GM19043 (cell line): ENCODE measurements at regions not wholly inside any gene's neighbourhood (a gene's known extent, or its start where the extent isn't known, plus 50 kb on each side); places are given as distances from the start of the nearest gene placed in this dataset.

Experiments used
- ATAC-seq: cut with Tn5 transposase; IDR thresholded peaks from one replicate; pipeline ENCODE4 v1.9.1; 2021; ENCODE audit warnings: low read depth; ENCODE audit not compliant: unreplicated experiment

DNA sequence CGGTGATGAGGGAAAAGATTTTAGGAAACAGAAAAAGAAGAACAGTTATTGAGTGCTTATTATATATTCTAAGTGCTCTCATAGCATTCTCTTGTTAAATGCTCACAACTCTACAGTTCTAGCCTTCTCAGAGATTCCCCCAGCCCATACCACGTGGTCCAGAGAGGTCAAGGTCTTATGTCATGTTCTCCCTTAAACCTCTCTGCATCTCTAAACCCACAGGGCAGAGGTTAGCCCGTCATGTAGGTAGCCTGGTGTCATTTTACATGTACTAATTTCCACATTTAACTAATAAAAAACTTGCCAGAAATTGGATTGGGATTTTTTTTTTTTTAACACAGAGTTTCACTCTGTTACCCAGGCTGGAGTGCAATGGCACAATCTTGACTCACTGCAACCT lies 178.0 kb downstream of the CEMIP2 start:
- no peak for ATAC-seq

DNA sequence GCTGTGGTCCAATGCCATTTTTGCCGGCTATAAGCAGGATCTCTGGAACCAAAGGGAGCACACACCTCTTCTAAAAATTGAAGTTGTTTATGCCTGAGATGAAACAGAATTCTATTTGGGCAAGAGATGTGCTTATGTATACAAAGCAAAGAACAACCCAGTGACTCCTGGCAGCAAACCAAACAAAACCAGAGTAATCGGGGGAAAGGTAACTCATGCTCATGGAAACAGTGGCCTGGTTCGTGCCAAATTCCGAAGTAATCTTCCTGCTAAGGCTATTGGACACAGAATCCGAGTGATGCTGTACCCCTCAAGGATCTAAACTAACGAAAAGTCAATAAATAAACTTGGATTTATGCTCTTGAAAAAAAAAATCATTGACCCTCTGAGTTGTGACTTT lies 178.7 kb downstream of the CEMIP2 start:
- ATAC-seq, result no peak

DNA sequence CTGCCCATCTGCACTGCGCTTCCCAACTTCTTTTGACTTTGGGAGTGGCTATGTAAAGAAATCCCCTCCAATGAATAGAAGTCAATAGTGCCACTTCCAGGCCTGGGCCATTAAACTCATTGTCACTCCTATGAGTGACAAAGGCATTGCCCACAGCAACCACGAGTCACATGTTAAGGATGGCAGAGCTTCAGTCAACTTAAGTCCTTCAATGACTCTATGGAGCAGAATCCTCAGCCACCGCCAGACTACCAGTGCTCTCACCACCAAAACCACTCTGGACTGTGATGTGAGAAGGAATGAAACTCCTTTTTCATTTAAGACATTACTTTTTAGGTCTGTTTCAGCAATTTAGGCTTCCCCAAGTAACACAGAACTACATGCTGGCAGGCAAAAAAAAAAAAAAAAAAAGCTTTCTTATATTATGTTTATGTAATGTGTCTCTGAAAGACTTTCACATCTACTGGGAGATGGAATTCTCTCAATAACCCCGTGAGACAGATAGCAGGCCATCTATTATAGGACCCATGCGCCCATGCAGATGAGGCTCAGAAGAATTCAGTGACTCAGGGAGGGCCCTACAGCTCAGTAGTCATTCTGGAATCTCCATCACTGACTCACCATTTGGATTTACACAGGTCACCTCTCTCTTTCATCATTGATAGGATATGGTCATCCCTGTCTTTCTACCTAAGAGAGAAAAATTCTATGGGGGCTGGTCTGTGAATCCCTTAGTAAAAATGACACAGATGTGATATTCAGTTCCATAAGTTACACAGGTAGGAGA lies 180.5 kb downstream of the CEMIP2 start:
- no peak for ATAC-seq

DNA sequence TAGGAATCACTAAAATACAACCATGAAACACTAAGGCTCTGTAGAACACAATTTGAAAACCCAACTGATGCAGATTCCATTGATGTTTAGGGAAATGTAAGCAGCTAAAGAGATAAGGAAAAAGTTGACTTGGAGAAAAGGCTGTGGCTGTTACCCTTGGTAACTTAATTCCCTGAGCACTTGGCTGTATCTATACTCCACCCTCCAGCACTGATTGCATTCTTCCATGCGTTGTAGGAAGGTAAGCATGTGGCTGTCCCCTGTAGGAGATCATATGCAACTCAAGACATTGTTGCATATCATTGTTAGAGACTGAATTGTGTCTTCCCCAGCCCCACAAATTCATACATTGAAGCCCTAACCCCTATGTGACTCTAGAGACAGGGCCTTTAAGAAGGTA lies 184.5 kb downstream of the CEMIP2 start:
- no peak for ATAC-seq

DNA sequence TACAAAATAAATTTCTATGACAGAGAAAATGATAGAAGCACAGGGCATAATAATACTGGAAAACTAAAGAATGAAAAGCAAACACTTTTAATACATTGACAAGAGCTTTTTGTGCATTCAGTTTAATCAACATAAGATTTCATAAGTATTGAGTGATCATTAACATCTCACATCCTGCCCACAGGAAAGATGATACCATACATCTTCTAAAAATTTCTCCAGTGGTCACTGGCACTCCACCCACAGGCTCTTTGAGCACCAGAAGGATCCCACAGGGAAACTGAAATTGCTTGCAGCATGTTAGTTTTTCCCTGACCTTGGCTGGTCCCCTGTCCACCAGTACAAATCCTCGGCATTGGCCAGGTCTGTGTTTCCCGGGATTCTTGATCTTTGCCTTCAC lies 186.0 kb downstream of the CEMIP2 start:
- ATAC-seq, result no peak

DNA sequence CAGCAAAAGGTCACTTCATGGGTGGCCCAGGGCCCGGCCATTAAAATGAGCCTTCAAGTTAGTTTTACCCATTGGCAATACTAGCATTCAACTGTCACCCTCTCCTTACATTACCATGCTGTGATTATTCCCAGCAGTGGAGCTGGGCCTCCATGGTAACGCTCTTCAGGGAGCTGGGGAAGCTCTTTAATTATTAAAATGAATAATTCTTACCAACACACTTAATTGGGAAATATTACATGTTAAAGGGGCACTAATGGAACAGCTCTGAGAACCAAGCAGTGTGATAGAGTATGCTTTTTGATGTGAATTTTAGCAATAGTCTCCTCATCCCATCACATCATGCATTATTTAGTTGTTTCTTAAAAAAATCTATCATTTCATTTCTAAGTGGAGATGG lies 187.2 kb downstream of the CEMIP2 start:
- no peak for ATAC-seq

DNA sequence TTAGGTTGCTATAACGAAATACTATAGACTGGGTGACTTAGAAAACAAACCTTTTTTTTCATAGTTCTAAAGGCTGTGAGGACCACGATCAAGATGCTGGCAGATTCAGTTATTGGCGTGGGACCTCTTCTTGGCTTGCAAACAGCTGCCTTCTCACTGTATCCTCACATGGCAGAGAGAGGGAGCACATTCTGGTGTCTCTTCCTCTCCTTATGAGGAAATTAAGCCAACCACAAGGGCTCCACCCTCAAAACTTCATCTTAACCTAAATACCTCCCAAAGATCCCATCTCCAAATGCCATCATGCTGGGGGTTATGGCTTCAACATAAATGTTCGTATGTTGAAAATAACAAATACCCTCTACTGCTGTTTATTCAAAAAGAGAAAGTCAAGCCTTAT lies 197.1 kb downstream of the CEMIP2 start:
- ATAC-seq, result no peak

DNA sequence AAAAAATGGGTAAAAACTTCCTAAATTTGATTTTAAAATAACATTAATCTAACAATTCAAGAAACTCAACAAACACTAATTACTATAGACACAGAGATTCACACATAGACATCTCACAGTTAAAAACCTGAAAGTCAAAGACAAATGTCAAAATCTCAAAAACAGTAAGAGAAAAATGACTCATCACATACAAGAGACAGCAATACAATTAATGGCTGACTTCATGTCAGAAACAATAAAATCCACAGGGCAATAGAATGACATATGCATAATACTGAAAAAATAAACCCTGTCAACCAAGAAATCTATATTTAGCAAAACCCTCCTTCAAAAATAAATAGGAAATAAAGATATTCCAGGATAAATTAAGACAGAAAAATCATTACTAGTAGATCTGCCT lies 200.4 kb downstream of the CEMIP2 start:
- no peak for ATAC-seq

DNA sequence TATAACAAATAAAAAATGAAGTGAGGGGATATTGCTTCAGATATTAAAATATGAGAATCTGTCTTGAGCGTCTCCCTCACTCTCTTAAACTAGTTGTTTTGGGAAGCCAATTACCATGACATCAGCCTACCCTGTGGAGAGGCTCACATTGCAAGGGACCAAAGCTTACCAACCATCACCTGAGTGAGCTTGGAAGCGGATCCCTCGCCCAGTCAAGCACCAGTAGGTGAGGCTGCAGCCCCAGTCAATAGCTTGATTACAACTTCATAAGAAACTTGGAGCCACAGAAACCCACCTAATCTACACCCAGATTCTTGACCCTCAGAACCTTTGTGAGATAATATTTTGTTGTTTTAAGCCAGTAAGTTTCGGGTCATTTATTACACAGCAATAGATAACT lies 206.2 kb downstream of the CEMIP2 start:
- no peak for ATAC-seq

DNA sequence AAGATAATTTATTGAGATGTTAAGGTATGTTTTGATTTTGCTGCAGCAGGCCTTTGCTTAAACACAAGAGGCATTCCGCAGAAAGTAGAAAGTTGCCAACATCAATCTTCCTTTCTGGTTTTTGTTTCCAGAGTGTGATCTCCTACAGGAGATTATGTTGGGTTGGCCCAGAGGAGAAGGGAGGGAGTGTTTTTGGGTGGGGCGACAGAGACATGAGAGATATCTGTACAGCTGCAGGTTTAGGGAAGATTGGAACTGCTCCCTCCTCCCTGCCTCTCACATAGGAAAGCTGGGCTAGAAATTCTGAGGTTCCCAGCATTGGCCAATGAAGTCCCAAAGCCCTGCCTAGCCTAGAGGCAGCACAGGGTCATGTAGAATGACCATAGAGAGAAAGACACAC lies 211.0 kb downstream of the CEMIP2 start:
- no peak for ATAC-seq

DNA sequence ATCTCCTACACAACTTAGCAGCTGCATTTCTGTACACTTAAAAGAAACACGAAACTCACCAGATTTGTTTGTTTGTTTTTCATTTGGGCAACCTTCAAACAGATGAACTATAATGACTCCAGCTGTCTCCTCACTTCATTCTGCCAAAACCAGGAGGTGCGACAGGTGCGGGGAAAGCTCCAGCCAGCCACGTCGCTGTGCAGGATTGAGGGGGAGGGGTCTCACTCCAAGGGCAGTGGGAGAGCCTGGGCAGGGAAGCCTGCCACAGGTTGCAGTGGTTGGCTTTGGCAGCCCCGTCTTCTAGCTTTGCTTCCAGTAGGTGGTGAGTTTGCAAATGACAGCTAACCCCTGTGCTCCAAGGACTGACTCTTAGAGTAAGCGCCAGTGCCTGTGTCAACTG lies 215.8 kb downstream of the CEMIP2 start:
- ATAC-seq, result no peak

DNA sequence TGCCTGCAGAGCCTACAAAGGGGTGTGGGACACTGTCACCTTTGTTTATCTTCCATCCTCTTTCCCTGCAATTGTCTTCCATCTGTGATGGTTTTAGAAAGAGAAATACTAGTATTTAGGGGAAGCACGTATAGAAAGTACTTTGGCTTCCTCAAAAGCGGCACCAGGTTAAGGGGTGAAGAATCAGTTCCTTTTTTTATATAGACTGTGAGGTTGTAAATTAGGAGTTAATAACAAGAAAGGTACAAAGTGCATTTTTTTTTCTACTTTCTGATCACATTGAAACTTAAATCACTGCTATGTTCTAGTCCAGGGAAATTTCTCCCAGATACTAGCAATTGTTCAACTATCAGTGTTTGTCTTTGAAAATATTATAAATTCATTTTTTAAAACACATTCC lies 219.3 kb downstream of the CEMIP2 start:
- peak; percentile 82 for ATAC-seq

DNA sequence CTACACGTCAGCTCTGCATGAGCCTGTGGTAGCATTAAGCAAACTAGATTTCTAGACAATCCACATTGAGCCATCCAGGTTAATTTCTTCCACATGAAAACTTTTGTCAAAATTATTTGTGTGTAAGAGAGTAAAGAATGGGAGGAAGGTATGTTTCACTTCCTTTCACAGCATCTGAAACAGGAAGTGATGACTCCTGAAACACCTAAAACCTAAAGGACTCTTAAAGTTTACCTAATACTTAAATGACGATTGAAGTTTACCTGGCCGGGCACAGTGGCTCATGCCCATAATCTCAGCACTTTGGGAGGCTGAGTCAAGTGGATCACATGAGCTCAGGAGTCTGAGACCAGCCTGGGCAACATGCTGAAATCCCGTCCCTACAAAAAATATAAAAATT lies 223.8 kb downstream of the CEMIP2 start:
- ATAC-seq, result no peak

DNA sequence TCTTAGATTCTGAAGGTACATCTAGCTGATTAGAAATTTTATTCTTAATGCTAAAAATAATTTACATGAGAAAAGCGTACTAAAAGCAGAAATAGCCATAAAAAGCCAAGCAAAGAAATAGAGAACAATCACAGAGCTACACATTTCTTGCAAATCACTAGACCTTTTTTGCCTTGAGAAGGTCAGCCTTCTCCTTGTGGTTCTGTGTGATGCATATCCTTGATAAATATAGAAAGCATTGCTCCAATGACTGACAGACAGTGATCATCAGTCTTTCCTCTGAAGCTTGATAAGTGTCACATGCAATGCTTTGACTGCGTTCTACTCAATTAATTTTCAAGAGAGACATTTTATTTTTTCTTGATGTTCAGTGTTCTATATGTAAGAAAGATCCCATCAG lies 226.9 kb downstream of the CEMIP2 start:
- ATAC-seq, result no peak

DNA sequence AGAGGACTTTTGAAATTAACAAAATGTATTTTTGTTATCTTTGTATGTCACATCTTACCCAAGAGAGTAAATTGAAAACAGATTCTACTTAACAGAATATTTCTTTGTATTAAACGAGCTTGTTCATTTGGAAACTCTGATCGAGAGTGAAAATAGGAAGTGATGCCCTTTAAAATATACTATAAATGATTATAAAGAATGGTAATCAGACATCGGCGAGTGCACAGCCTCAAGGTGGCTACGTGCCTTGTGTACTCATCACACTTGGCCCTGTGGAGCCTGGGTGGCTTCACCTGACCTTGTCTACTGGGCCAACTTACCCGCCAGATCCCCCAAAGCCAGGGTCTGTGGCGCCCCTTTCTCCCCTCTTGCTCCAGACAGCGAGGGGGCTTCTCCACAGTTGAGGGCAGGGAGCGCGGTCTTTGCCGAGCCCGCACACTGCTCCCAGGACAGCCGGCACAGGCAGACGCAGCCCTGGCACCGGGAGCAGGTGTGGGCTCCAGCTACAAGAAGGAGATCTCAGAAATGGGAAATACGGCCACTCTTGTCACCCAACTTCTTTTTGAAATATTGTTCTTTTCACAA lies 243.2 kb downstream of the CEMIP2 start:
- ATAC-seq, result peak; percentile 59

DNA sequence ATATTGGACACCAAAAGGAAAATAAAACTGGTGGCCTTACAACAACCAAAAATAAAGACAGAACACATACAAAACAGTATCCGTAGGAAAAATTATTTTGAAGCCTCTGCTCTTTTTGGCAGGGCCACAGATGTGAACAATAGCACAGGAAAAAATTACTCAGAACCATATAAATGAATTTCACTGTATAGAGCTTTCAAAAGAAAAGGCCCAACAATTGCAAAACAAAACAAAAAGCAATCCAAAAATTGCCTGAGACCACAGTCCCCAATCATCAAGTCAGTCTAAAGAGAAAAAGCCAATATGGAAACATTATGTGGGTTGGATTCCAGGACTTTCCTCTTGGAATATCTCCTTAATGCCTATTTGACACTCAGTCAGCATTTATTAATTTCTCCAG lies 243.8 kb downstream of the CEMIP2 start:
- ATAC-seq, result no peak

DNA sequence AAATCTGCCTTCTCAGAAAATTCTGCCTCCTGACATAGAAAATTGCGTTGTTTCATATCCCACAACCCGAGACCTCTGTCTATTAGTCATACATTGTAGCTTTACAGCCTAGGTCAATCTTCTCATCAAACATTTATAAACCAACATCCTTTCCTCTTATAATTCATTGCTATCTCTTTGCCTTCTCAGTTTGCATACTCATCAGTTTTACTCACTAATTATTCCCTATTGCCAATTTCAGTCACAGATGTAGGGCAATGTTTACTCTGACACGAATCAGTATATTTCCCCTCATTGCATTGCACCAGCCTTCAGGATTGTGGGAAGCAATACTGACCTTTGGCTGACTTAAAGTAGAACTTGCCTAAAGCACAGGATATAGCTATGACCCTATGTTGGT lies 247.2 kb downstream of the CEMIP2 start:
- ATAC-seq, result no peak

DNA sequence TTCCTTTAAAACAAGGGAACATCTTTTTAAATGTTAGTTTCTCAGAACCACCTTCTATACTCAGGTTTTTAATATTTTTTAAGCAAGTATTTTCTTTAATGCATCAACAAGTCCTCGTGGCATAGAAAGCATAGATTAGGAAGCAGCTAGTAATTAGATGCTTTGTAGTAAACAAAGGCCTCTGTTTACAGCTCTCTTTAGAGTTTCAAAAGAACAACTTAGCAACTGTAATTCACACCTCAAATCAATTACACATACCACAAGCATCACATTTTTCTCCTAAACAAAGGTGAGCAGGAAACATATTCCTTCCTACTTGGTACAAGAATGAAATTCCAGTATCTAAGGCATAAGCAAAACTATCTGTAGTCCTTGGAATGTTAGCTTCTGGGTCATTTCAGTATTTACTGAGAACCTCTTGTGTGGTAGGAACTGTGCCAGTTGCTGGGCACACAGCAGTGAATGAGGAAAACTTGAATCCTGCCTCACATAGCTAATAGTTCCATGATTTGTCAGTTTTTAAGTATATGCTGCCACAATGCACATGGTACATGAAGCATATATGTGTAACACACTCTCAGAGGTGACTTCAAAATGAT lies 249.1 kb downstream of the CEMIP2 start:
- no peak for ATAC-seq

DNA sequence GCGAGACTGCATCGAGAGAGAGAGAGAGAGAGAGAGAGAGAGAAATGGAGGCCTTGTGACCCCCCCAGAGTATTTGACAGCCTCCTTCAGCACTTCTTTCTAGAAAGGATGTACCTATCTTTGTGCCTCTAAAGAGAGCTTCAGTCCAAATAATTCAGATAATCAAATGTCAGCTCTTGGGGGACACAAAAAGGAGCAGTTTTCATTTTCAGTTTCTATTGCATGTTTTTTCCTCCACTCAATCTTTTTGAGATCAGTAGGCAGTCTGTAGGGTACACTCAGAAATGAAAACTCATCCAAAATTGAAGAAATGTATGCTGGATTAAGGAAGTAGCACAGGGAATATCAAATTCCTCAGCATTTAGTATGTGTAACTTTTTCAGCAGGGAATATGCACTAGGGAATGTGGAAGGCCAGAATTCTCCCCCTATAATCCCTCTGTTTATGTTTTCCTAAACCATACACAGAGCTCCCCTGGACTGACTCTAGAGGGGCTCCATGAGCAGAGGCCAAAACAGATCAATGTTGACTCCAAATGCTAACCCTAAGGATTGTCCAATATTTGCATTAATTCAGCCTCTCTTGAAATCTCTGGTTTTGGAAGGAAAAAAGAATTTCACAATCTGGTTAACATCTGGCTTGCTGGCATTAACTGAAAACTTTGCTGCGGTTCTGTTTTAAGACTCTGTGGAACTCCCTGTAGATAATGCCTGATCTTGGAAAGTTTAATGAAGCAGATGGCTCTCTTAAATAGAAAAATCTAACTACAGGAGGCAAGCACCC lies 250.1 kb downstream of the CEMIP2 start:
- no peak for ATAC-seq

DNA sequence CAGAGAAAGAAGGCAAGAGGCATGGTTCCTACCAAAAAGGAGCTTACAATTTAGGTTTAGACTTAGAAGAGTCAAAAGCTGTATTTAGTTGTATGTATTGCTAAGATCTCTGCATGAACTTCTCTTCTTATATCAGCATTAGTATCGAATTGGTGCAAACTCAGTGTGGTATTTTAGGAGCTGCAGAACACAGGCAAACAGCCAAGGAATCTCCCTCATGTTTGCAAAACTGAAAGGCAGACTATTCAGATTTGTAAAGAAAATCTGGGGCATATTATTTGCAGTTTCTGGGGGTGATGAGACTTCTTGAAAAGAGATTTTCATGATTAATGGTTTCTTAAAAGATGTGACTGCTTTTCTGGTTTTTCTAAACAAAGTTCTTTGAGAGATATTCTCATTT lies 252.7 kb downstream of the CEMIP2 start:
- no peak for ATAC-seq

DNA sequence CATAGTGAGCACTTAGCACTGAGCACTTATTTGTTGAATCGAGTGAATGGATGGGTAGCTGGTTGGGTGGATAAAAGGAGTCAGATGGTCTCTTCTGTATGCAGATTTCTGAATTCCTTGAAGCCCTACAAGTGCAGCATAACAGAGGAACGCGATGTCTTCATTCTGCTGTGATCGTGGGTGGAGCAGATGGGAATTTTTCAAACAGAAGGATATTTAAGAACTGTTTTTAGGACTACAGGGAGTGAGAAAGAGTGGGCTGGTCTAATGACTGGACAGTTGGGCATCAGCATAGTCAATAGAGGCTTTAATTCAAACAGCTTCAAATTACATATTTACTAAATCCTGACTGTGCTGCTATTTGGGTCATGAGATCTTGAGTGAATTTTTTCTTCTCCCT lies 253.2 kb downstream of the CEMIP2 start:
- ATAC-seq, result no peak
